Keratinocyte (primary cell): ENCODE measurements at regions not wholly inside any gene's neighbourhood (a gene's known extent, or its start where the extent isn't known, plus 50 kb on each side); places are given as distances from the start of the nearest gene placed in this dataset.
"Not testable (repeated sequence)": the region's sequence is repeated elsewhere in the genome, so short reads cannot be mapped to it uniquely, and the experiment has no call there.

Experiments used
- EZH2 ChIP-seq: IDR thresholded peaks from one replicate; pipeline ENCODE4 v1.6.1; 2012; ENCODE audit warnings: inconsistent platforms, mild to moderate bottlenecking, low read length, moderate library complexity
- TF ChIP-seq, protein P1 (sequence below), 3 experiments: IDR thresholded peaks in 1 of 3; conservative IDR thresholded peaks in 1 of 3; optimal IDR thresholded peaks in 1 of 3; 2 replicates in 2 of 3; 3 replicates in 1 of 3; pipeline versions ENCODE3 to v1.5.1; 2011; ENCODE audit warnings: low read length in 3 of 3, mild to moderate bottlenecking in 3 of 3, moderate library complexity in 2 of 3, control low read depth in 1 of 3, inconsistent platforms in 1 of 3; ENCODE audit not compliant: insufficient read depth in 2 of 3; ENCODE audit errors: extremely low read depth in 1 of 3

DNA sequence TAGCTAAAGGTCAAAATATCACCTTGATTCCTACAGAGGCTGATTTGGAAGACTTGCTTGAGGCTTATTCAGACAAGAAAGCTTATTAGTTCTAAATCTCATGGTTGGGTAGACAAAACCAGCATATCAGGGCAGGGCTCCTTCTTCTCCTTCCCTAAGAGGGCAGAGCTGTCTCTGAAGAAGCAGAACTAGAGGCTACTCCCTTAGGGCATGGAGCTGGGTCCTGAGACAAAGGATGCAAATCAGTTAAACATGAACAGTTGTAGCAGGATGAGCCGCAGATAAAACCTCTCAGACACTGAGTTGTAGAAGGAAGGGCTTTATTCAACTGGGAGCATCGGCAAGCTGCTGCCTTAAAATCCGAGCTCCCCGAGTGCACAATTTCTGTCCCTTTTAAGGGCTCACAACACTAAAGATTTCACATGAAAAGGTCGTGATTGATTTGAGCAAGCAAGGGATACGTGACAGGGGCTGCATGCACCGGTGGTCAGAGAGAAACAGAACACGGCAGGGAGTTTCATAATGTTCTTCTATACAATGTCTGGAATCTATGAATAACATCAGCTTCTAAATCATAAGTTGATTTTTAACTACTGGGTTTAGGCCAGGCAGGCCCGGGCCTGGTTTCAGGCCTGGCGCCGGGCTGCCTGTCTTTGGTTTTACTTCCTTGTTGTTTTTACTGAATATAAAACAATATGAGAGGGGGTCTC, 508.2 kb downstream of the DOK5 start:
- TF ChIP-seq, protein P1, sequence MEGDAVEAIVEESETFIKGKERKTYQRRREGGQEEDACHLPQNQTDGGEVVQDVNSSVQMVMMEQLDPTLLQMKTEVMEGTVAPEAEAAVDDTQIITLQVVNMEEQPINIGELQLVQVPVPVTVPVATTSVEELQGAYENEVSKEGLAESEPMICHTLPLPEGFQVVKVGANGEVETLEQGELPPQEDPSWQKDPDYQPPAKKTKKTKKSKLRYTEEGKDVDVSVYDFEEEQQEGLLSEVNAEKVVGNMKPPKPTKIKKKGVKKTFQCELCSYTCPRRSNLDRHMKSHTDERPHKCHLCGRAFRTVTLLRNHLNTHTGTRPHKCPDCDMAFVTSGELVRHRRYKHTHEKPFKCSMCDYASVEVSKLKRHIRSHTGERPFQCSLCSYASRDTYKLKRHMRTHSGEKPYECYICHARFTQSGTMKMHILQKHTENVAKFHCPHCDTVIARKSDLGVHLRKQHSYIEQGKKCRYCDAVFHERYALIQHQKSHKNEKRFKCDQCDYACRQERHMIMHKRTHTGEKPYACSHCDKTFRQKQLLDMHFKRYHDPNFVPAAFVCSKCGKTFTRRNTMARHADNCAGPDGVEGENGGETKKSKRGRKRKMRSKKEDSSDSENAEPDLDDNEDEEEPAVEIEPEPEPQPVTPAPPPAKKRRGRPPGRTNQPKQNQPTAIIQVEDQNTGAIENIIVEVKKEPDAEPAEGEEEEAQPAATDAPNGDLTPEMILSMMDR (optimal IDR thresholded peaks at IDR 0.05 in 1 of 3, IDR thresholded peaks at IDR 0.05 in 1 of 3, conservative IDR thresholded peaks at IDR 0.05 in 1 of 3; ENCODE audit: extremely low read depth in 1 of 3, insufficient read depth in 2 of 3, low read length in 3 of 3): not testable (repeated sequence)
- not testable (repeated sequence) for TF ChIP-seq EZH2
